T-helper 1 cell treated with Interleukin-12 subunit alpha and Interleukin-12 subunit beta and Interleukin-4 antibody, amounts not matched to agents 30 μg/mL and 1 μg/mL, for 36 hours (primary cell): ENCODE measurements at regions not wholly inside any gene's neighbourhood (a gene's known extent, or its start where the extent isn't known, plus 50 kb on each side); places are given as distances from the start of the nearest gene placed in this dataset.

Experiments used
- H3K27ac Mint-ChIP-seq: one replicate; pipeline ENCODE4 v1.8.0; 2021; ENCODE audit warnings: mild to moderate bottlenecking, mixed read lengths
- H3K27me3 Mint-ChIP-seq: one replicate; pipeline ENCODE4 v1.8.0; 2021; ENCODE audit warnings: low read depth, mixed read lengths
- H3K36me3 Mint-ChIP-seq: one replicate; pipeline ENCODE4 v1.8.0; 2021; ENCODE audit warnings: low read depth, mixed read lengths
- H3K4me1 Mint-ChIP-seq: one replicate; pipeline ENCODE4 v1.8.0; 2021; ENCODE audit warnings: low read depth, mixed read lengths
- H3K4me3 Mint-ChIP-seq: one replicate; pipeline ENCODE4 v1.8.0; 2021; ENCODE audit warnings: mild to moderate bottlenecking, moderate library complexity, mixed read lengths
- H3K9me3 Mint-ChIP-seq: one replicate; pipeline ENCODE4 v1.8.0; 2021; ENCODE audit warnings: mixed read lengths

DNA sequence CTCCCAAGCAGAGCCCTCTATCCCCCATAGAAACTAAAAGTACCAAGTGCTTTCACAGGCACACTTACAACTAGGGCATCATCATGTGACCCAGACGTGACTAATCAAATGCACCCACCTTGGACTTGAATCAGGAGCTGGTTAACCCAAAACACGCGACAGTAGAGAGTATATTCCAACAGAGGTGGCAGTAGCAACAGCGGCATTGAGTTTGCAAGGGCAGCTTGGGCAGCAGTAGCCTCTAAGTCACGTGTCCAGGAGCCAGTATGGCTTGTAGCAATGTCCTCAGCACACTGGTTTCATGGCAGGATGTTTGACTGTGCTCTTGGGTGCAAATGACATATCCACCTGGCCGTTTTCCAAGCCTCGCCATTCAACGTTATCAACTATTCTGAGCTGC lies 73.4 kb upstream of the DNAH5 start:
- Mint-ChIP-seq H3K4me3 (no peak overlapping the region), H3K27me3 (peaks cover 2% of the 10 kb centered on the region), H3K9me3 (no peaks in the 10 kb centered on the region), H3K36me3 (no peaks in the 10 kb centered on the region), H3K27ac (no peak overlapping the region), H3K4me1 (no peaks in the 10 kb centered on the region)

DNA sequence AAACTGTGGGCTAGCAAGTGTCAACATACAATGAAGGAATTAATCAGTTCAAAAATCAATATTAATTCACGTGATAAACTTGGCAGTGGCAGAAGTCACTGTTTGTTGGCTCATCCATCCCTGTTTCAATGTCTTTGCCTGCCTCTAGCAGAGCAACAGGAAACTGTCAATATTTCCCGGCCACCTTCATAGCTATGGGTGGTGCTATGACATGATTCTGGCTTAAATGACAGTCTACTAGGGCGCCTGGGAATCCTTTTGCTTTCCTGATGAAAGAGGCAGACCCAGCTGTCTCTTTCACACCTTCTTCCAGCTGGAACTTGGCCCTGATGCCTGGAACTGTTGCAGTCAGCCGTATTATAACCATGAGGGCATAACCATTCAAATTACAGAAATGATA lies 72.1 kb upstream of the DNAH5 start:
- Mint-ChIP-seq H3K27ac (no peak overlapping the region), H3K36me3 (no peaks in the 10 kb centered on the region), H3K4me1 (peaks cover 3% of the 10 kb centered on the region), H3K9me3 (no peaks in the 10 kb centered on the region), H3K27me3 (peaks cover 9% of the 10 kb centered on the region), H3K4me3 (no peak overlapping the region)

GRCh38 chr5:14011089-14012020 lies 66.9 kb upstream of the DNAH5 start:
- Mint-ChIP-seq H3K27me3 (peaks cover 27% of the 10 kb centered on the region), H3K27ac (no peak overlapping the region), H3K4me3 (peak overlapping the region; percentile 67), H3K36me3 (no peaks in the 10 kb centered on the region), H3K4me1 (peaks cover 4% of the 10 kb centered on the region), H3K9me3 (no peaks in the 10 kb centered on the region)

DNA sequence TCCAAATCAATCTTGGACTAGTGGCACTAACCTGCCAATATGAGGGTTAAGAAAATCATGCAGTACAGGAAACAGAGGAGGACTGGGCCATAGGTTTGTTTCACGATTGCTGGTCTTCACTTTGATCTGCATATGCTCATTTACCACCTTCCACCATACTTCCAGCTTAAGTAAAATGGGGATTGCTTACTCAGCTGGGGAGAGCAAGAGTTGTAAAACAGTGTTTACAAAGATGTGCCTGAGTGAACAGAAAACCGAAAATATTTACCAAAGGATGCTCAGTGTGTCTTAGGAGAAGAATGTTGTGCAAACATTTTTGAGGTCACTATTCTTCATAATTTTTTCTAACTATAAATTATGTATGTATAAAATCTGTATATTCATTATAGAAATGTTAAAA lies 65.1 kb upstream of the DNAH5 start:
- H3K27me3 Mint-ChIP-seq, result peaks cover 27% of the 10 kb centered on the region

DNA sequence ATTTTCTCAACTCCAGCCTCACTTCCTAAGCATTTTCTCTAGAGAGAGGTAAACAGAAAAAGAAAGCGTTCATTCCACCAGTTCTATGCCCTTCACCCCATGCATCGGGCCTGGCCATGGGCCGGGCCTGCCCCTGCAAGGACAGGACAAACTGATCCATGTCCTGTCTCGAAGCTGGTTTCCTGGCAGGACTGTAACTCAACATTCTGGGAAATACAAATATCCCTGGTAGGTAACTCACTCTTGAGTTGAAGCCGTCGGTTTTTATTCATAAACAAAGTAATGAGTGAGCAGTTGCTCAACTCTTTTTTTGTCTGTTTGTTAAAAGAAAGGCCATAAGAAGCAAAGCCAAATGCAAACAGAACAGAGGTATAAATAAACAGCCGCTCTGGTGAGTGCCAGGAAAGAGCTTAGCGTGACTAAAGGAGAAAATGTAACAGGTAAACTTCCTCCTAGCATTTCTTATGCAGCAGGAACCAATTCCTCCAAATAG lies 64.4 kb upstream of the DNAH5 start:
- Mint-ChIP-seq H3K4me1 (peaks cover 4% of the 10 kb centered on the region), H3K9me3 (no peaks in the 10 kb centered on the region), H3K27ac (no peak overlapping the region), H3K27me3 (peaks cover 27% of the 10 kb centered on the region), H3K36me3 (no peaks in the 10 kb centered on the region), H3K4me3 (no peak overlapping the region)

More for the DNA sequence above, 65.1 kb upstream of the DNAH5 start:
- Mint-ChIP-seq H3K27ac (no peak overlapping the region), H3K4me1 (peaks cover 4% of the 10 kb centered on the region), H3K36me3 (no peaks in the 10 kb centered on the region), H3K4me3 (no peak overlapping the region), H3K9me3 (no peaks in the 10 kb centered on the region)

DNA sequence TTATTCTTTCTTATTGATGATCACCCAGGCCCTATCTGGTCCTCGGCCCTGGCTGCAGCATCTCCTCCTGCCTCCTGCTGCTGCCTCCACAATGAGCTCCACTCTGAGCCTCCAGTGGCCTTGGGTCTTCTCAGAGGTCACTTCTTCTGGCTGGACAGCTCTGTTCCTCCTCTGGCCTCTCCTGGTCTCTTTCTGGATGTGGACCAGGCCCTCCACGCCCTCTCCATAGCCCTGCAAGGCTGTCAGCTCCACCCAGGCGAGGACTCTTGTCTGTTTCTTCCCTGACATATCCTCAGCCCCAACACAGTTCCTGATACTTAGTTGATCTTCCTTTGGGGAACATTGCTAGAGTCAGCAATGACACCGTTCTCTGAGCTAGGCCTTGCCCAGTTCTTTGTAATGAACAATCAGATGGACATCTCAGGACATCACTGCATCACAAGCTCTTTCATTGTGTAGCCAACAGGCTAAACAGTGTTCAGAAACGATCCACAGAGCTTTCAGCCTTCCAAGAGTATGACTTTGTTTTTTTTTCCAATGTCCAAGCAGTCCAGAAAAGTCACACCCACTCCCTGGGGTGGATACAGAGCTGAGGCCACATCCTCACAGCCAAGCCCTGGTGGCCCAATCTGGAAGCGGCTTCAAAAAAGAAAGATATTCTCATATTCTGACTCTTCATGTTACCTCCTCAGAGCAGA lies 62.5 kb upstream of the DNAH5 start:
- peaks cover 3% of the 10 kb centered on the region for H3K4me1 Mint-ChIP-seq
- peaks cover 21% of the 10 kb centered on the region for H3K27me3 Mint-ChIP-seq
- no peak overlapping the region for H3K4me3 Mint-ChIP-seq
- H3K27ac Mint-ChIP-seq, result no peak overlapping the region
- H3K9me3 Mint-ChIP-seq, result no peaks in the 10 kb centered on the region
- H3K36me3 Mint-ChIP-seq, result no peaks in the 10 kb centered on the region

- H3K4me1 Mint-ChIP-seq, result no peaks in the 10 kb centered on the region
- peaks cover 5% of the 10 kb centered on the region for H3K27me3 Mint-ChIP-seq
- no peak overlapping the region for H3K27ac Mint-ChIP-seq
- no peaks in the 10 kb centered on the region for H3K36me3 Mint-ChIP-seq
- H3K4me3 Mint-ChIP-seq, result no peak overlapping the region
- H3K9me3 Mint-ChIP-seq, result no peaks in the 10 kb centered on the region
Measured at GRCh38 chr5:14004598-14005394, 60.3 kb upstream of the DNAH5 start.

- Mint-ChIP-seq H3K36me3 (no peaks in the 10 kb centered on the region), H3K9me3 (no peaks in the 10 kb centered on the region), H3K27ac (no peak overlapping the region), H3K4me3 (no peak overlapping the region), H3K4me1 (no peaks in the 10 kb centered on the region), H3K27me3 (no peaks in the 10 kb centered on the region)
Measured at GRCh38 chr5:14003936-14004335, 59.4 kb upstream of the DNAH5 start.

DNA sequence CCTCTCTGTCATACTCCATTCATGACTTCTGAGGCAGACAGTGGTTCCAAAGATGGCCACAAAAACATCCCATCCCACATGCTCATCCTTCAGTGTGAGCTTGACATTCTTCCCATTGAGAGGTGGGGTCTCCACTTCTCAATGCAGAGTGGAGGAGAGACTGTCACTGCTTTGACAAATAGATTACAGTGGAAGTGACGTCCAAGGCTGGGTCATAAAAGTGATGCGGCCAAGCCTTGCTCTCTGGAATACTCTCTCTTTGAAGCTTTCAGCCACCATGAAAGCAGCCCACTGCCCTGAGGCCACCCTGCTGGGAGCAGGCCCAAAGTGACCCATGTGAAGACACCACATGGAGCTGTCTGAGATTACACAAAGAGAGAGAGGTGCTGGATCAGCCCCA lies 59.0 kb upstream of the DNAH5 start:
- H3K4me3 Mint-ChIP-seq, result no peak overlapping the region
- no peak overlapping the region for H3K27ac Mint-ChIP-seq
- H3K36me3 Mint-ChIP-seq, result no peaks in the 10 kb centered on the region
- H3K27me3 Mint-ChIP-seq, result no peaks in the 10 kb centered on the region
- H3K4me1 Mint-ChIP-seq, result no peaks in the 10 kb centered on the region
- no peaks in the 10 kb centered on the region for H3K9me3 Mint-ChIP-seq

DNA sequence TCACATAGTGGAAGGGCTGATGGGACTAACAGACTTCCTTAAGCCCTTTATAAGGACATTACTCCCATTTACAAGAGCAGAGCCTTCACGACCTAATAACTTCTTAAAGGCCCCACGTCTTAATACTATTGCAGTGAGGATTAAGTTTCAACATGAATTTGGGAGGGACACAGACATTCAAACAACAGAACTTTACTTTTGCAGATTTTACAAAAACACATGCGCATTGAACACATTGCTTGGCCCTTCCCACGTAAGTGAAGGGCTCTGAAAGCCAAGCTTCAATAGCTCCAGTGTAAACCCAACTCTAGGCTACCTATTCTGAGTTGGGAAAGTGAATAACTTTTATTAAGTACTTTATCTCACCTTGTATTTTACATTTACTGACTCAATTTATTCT lies 53.8 kb upstream of the DNAH5 start:
- no peaks in the 10 kb centered on the region for H3K36me3 Mint-ChIP-seq
- no peak overlapping the region for H3K4me3 Mint-ChIP-seq
- peaks cover 3% of the 10 kb centered on the region for H3K27me3 Mint-ChIP-seq
- H3K4me1 Mint-ChIP-seq, result no peaks in the 10 kb centered on the region
- H3K27ac Mint-ChIP-seq, result no peak overlapping the region
- peaks cover 5% of the 10 kb centered on the region for H3K9me3 Mint-ChIP-seq

DNA sequence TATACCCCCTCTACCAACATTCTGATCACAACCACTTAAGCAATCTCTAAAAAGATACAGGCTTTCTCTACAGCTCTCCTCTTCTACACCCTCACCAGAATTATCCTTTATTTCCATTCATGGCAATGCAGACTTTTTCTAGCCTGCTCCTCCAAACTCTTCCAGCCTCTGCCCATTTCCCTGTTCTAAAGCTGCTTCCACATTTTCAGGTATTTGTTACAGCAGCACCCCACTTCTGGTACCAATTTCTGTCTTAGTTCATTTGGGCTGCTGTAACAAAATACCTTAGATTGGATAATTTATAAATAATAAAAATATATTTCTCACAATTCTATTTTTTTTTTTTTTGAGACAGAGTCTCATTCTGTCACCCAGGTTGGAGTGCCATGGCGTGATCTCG lies 53.0 kb upstream of the DNAH5 start:
- Mint-ChIP-seq H3K27me3 (peaks cover 3% of the 10 kb centered on the region), H3K36me3 (no peaks in the 10 kb centered on the region), H3K4me3 (no peak overlapping the region), H3K27ac (no peak overlapping the region), H3K4me1 (no peaks in the 10 kb centered on the region), H3K9me3 (peaks cover 5% of the 10 kb centered on the region)

- Mint-ChIP-seq H3K9me3 (peaks cover 5% of the 10 kb centered on the region), H3K27me3 (peaks cover 3% of the 10 kb centered on the region), H3K4me3 (no peak overlapping the region)
Measured at GRCh38 chr5:13994621-13995253, 50.2 kb upstream of the DNAH5 start.

More at GRCh38 chr5:13994621-13995253, 50.2 kb upstream of the DNAH5 start:
- no peak overlapping the region for H3K27ac Mint-ChIP-seq
- H3K4me1 Mint-ChIP-seq, result no peaks in the 10 kb centered on the region
- no peaks in the 10 kb centered on the region for H3K36me3 Mint-ChIP-seq
